HepG2 (cell line): ENCODE measurements at regions not wholly inside any gene's neighbourhood (a gene's known extent, or its start where the extent isn't known, plus 50 kb on each side); places are given as distances from the start of the nearest gene placed in this dataset.

Experiments
- ATAC-seq: fragments of 200-7000 bp; cut with Tn5 transposase; 3 replicates; pipeline ENCODE4 v1.9.1; 2020; ENCODE audit warnings: mild to moderate bottlenecking, moderate library complexity
- BruUV-seq: library from RNA; stranded (reverse); fragments of 400-500 nt; replicated peaks from 2 replicates; lab custom pipeline; 2021; lab: Mats Ljungman, UMichigan
- CTCF ChIA-PET: fragments of 300-600 bp; formaldehyde crosslinking; extraction: SDS; loops from one replicate; lab custom pipeline; 2021; ENCODE audit warnings: low total read pairs, inconsistent platforms, low intra/inter-chr PET ratio; lab: Yijun Ruan, JAX
- POLR2A ChIA-PET: fragments of 350-600 bp; sonication (Branson Sonifier 250); formaldehyde crosslinking; loops from one replicate; lab custom pipeline; 2020; ENCODE audit warnings: antibody characterized with exemption, inconsistent platforms; lab: Yijun Ruan, JAX
- DNase-seq: peaks from one replicate; pipeline ENCODE4 v3.0.0-alpha.2; 2015; ENCODE audit warnings: low spot score
- FAIRE-seq: peaks from 3 replicates; lab custom pipeline; 2011; peaks lifted over from hg19 to GRCh38; lab: Jason Lieb, UNC
- H2AFZ ChIP-seq: one replicate; pipeline ENCODE4 v1.6.1; 2011; ENCODE audit warnings: low read length, inconsistent platforms
- H3K27ac ChIP-seq: fragments of 300-600 bp; 3 replicates; pipeline ENCODE4 v1.8.0; 2011; ENCODE audit warnings: mixed run types, mild to moderate bottlenecking, mixed read lengths, low read length, inconsistent platforms; ENCODE audit not compliant: insufficient read depth; ENCODE audit errors: extremely low read length
- H3K27me3 ChIP-seq, 2 experiments: fragments of 200-600 bp in 1 of 2; 2 replicates in 1 of 2; 3 replicates in 1 of 2; pipeline versions ENCODE4 v1.6.0 to v1.8.0; 2011; ENCODE audit warnings: low read length in 2 of 2, mild to moderate bottlenecking in 2 of 2, moderate library complexity in 2 of 2, inconsistent platforms in 1 of 2; ENCODE audit not compliant: insufficient read depth in 2 of 2, control insufficient read depth in 1 of 2
- H3K36me3 ChIP-seq, 2 experiments: fragments of 200-600 bp in 1 of 2; replicated peaks in 1 of 2; 2 replicates in 1 of 2; 3 replicates in 1 of 2; pipeline versions ENCODE4 v1.5.1 to v1.8.0; 2011; ENCODE audit warnings: low read length in 2 of 2, inconsistent platforms in 1 of 2; ENCODE audit not compliant: insufficient read depth in 2 of 2, control insufficient read depth in 1 of 2
- H3K4me1 ChIP-seq: 2 replicates; pipeline ENCODE4 v1.5.1; 2012; ENCODE audit warnings: low read length, inconsistent platforms; ENCODE audit not compliant: insufficient read depth
- H3K4me2 ChIP-seq: 2 replicates; pipeline ENCODE4 v1.6.0; 2011; ENCODE audit warnings: low read depth, low read length, inconsistent platforms
- H3K4me3 ChIP-seq, 3 experiments: fragments of 200-600 bp in 1 of 3; sonication (generic), shearing (Covaris generic) in 1 of 3; replicated peaks in 1 of 3; 2 replicates each; pipeline ENCODE4 v1.5.1; 2011 to 2016; ENCODE audit warnings: low read length in 3 of 3, inconsistent platforms in 2 of 3, low read depth in 2 of 3, mild to moderate bottlenecking in 2 of 3, control low read depth in 1 of 3, mixed read lengths in 1 of 3; ENCODE audit not compliant: insufficient read depth in 1 of 3
- H3K79me2 ChIP-seq: one replicate; pipeline ENCODE4 v1.6.1; 2011; ENCODE audit warnings: low read length, inconsistent platforms; ENCODE audit not compliant: insufficient read depth
- H3K9ac ChIP-seq: 2 replicates; pipeline ENCODE4 v1.6.0; 2011; ENCODE audit warnings: mild to moderate bottlenecking, low read depth, low read length, inconsistent platforms; ENCODE audit not compliant: insufficient read depth
- H3K9me3 ChIP-seq: 2 replicates; pipeline ENCODE4 v1.5.1; 2012; ENCODE audit warnings: mild to moderate bottlenecking, low read length
- H4K20me1 ChIP-seq: 2 replicates; pipeline ENCODE4 v1.6.0; 2011; ENCODE audit warnings: inconsistent platforms, mild to moderate bottlenecking, low read length, moderate library complexity; ENCODE audit not compliant: insufficient read depth
- BATF2 ChIP-seq: sonication (generic); formaldehyde crosslinking; IDR thresholded peaks from 2 replicates; pipeline ENCODE4 v1.8.0; 2022; ENCODE audit warnings: mild to moderate bottlenecking, missing genetic modification reagents, moderate library complexity
- CREM ChIP-seq, 2 experiments: sonication (generic) in 1 of 2; formaldehyde crosslinking in 1 of 2; IDR thresholded peaks; 2 replicates each; pipeline versions ENCODE4 v1.4.0 to v1.6.1; 2016 to 2020; ENCODE audit warnings: antibody characterized with exemption in 1 of 2, mild to moderate bottlenecking in 1 of 2, missing genetic modification reagents in 1 of 2
- CTCF ChIP-seq: sonication (generic); formaldehyde crosslinking; IDR thresholded peaks from 2 replicates; pipeline ENCODE4 v1.5.0; 2020; ENCODE audit warnings: mild to moderate bottlenecking, missing genetic modification reagents, moderate library complexity
- ELK4 ChIP-seq: sonication (generic); formaldehyde crosslinking; IDR thresholded peaks from 2 replicates; pipeline ENCODE4 v1.9.0; 2021; ENCODE audit warnings: missing genetic modification reagents, borderline replicate concordance
- GATAD2A ChIP-seq: IDR thresholded peaks from 2 replicates; pipeline ENCODE4 v1.6.1; 2016
- GMEB1 ChIP-seq: sonication (generic); formaldehyde crosslinking; IDR thresholded peaks from 2 replicates; pipeline ENCODE4 v1.5.1; 2020; ENCODE audit warnings: missing genetic modification reagents, mild to moderate bottlenecking, borderline replicate concordance
- HMGXB4 ChIP-seq, 2 experiments: sonication (generic) in 1 of 2; formaldehyde crosslinking in 1 of 2; IDR thresholded peaks; 2 replicates each; pipeline versions ENCODE4 v1.4.0 to v1.6.1; 2018 to 2020; ENCODE audit warnings: missing genetic modification reagents in 2 of 2, borderline replicate concordance in 1 of 2, low read depth in 1 of 2, mild to moderate bottlenecking in 1 of 2, missing biosample characterization in 1 of 2
- MED1 ChIP-seq: sonication (generic); formaldehyde crosslinking; IDR thresholded peaks from 2 replicates; pipeline ENCODE4 v1.4.0; 2020; ENCODE audit warnings: missing genetic modification reagents
- SAFB2 ChIP-seq: sonication (generic); formaldehyde crosslinking; IDR thresholded peaks from 2 replicates; pipeline ENCODE4 v1.5.1; 2020; ENCODE audit warnings: missing genetic modification reagents, low read depth, mild to moderate bottlenecking, borderline replicate concordance
- SATB2 ChIP-seq: sonication (generic); formaldehyde crosslinking; IDR thresholded peaks from 2 replicates; pipeline ENCODE4 v1.5.0; 2020; ENCODE audit warnings: missing genetic modification reagents
- SRF ChIP-seq: IDR thresholded peaks from 2 replicates; pipeline ENCODE4 v1.6.1; 2011; ENCODE audit warnings: mild to moderate bottlenecking, low read depth, low read length, moderate library complexity
- ZBTB46 ChIP-seq: sonication (generic); formaldehyde crosslinking; IDR thresholded peaks from 2 replicates; pipeline ENCODE4 v1.4.0; 2020; ENCODE audit warnings: mild to moderate bottlenecking, missing genetic modification reagents, borderline replicate concordance
- ZFAT ChIP-seq: sonication (generic); formaldehyde crosslinking; conservative IDR thresholded peaks from 2 replicates; pipeline ENCODE4 v1.8.1; 2023; ENCODE audit warnings: missing genetic modification reagents, inconsistent platforms
- ZNF20 ChIP-seq: sonication (generic); formaldehyde crosslinking; IDR thresholded peaks from 2 replicates; pipeline ENCODE4 v1.4.0; 2020; ENCODE audit warnings: mild to moderate bottlenecking, moderate library complexity, missing genetic modification reagents
- ZNF629 ChIP-seq: sonication (generic); formaldehyde crosslinking; conservative IDR thresholded peaks from 2 replicates; pipeline ENCODE4 v1.5.0; 2020; ENCODE audit warnings: missing genetic modification reagents
- ZNF772 ChIP-seq: sonication (generic); formaldehyde crosslinking; IDR thresholded peaks from 2 replicates; pipeline ENCODE4 v1.5.0; 2020; ENCODE audit warnings: mild to moderate bottlenecking, missing genetic modification reagents
- WGBS: methylation state at CpG from one replicate; pipeline ENCODE4 v1.1.6; 2017; ENCODE audit warnings: low lambda C conversion rate; 5-methylcytosine and 5-hydroxymethylcytosine counted together
- in situ Hi-C: cut with HindIII; loops from 2 replicates; pipeline ENCODE4 v1.10.0; 2017; ENCODE audit warnings: low pct_unique_long_range_greater_than_20kb; ENCODE audit not compliant: extremely low pct_ligation_motif_present
- intact Hi-C: fragments of 100-400 bp; cut with micrococcal nuclease; formaldehyde crosslinking; loops from one replicate; pipeline ENCODE4 v1.10.0; 2022; ENCODE audit not compliant: unreplicated experiment

- Histone ChIP-seq H3K27ac (no peak overlapping the region), H3K4me2 (no peak overlapping the region), H3K79me2 (no peaks in the 10 kb centered on the region), H3K4me1 (no peaks in the 10 kb centered on the region), H3K9me3 (no peaks in the 10 kb centered on the region), H3K36me3 (no peaks in the 10 kb centered on the region), H4K20me1 (no peaks in the 10 kb centered on the region), H3K27me3 (peaks cover 2 to 10% of the 10 kb centered on the region in 2 experiments; a peak in 3 of 5 replicates), H3K9ac (no peak overlapping the region), H3K4me3 (no peak overlapping the region), H2AFZ (no peak overlapping the region)
- TF ChIP-seq ELK4 (CRISPR knock-in tag) (no peak), ZFAT (CRISPR knock-in tag) (no peak), CTCF (no peak), GMEB1 (CRISPR knock-in tag) (no peak), ZBTB46 (CRISPR knock-in tag) (no peak), SRF (no peak), MED1 (no peak), ZNF772 (CRISPR knock-in tag) (no peak), CREM (IDR thresholded peaks at IDR 0.05) (no peak), CREM (CRISPR knock-in tag; IDR thresholded peaks at IDR 0.05) (no peak), SATB2 (CRISPR knock-in tag) (no peak), SAFB2 (CRISPR knock-in tag) (no peak), ZNF629 (CRISPR knock-in tag) (no peak), HMGXB4 (CRISPR knock-in tag; IDR thresholded peaks at IDR 0.05; ENCODE audit: borderline replicate concordance in 1 of 2, low read depth in 1 of 2) (no peak), ZNF20 (no peak), BATF2 (no peak), GATAD2A (no peak)
- DNase-seq (no peak), ATAC-seq (no peak), FAIRE-seq (no peak)
- ChIA-PET CTCF (no interaction called here), POLR2A (no interaction called here)
- in situ Hi-C loops: no loop called here
- no TSS peak for BruUV-seq
- WGBS: 40% methylated on average over 4 of the region's 4 CpGs
- intact Hi-C loops: no loop called here
Observed at GRCh38 chr3:127520993-127521392, 69.5 kb downstream of the TPRA1 start.
